WERI-Rb-1 (cell line): ENCODE measurements at regions not wholly inside any gene's neighbourhood (a gene's known extent, or its start where the extent isn't known, plus 50 kb on each side); places are given as distances from the start of the nearest gene placed in this dataset.

Source experiments
- DNase-seq: peaks from one replicate; pipeline ENCODE4 v3.0.0-alpha.2; 2020
- H3K27ac ChIP-seq: fragments of 250-450 bp; sonication (Bioruptor Pico); 2 replicates; pipeline ENCODE4 v1.5.1; 2020; ENCODE audit warnings: mild to moderate bottlenecking, moderate library complexity
- H3K27me3 ChIP-seq: fragments of 250-450 bp; sonication (Bioruptor Pico); 2 replicates; pipeline ENCODE4 v1.5.1; 2021; ENCODE audit warnings: mild to moderate bottlenecking, low read depth, moderate library complexity; ENCODE audit not compliant: insufficient read depth, severe bottlenecking
- H3K36me3 ChIP-seq: fragments of 250-450 bp; sonication (Bioruptor Pico); 2 replicates; pipeline ENCODE4 v1.5.1; 2020; ENCODE audit warnings: mild to moderate bottlenecking, moderate library complexity
- H3K4me3 ChIP-seq: 2 replicates; pipeline ENCODE4 v1.5.1; 2011; ENCODE audit warnings: low read depth, mild to moderate bottlenecking, control low read depth, low read length
- H3K9me3 ChIP-seq: fragments of 250-450 bp; sonication (Bioruptor Pico); 2 replicates; pipeline ENCODE4 v1.5.1; 2021; ENCODE audit warnings: mild to moderate bottlenecking, moderate library complexity; ENCODE audit not compliant: severe bottlenecking
- TF ChIP-seq, protein P1 (sequence below): IDR thresholded peaks from 2 replicates; pipeline ENCODE4 v1.5.1; 2011; ENCODE audit warnings: low read depth, mild to moderate bottlenecking, control low read depth, inconsistent platforms, low read length

DNA sequence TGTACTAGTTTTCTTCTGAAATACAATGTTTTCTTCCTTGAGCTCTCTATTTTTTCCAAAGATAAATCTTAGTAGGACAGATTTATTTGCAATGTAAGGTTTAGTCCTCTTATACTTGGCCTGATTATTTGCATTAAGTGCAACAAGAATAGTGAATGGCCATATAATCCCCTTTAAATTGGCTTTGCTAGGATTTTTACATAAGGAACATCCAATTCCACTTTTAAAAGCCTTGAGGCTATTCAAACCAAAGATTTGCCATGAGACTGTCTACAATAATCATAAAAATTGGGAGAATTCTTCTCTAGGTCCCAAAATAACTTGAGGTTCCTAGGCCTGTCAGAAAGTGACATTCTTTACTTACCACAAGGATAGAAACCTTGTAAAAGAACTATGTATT is 128.6 kb upstream of the THSD7A start:
- H3K27me3 ChIP-seq, result no peaks in the 10 kb centered on the region
- H3K36me3 ChIP-seq, result no peaks in the 10 kb centered on the region
- TF ChIP-seq, protein P1, sequence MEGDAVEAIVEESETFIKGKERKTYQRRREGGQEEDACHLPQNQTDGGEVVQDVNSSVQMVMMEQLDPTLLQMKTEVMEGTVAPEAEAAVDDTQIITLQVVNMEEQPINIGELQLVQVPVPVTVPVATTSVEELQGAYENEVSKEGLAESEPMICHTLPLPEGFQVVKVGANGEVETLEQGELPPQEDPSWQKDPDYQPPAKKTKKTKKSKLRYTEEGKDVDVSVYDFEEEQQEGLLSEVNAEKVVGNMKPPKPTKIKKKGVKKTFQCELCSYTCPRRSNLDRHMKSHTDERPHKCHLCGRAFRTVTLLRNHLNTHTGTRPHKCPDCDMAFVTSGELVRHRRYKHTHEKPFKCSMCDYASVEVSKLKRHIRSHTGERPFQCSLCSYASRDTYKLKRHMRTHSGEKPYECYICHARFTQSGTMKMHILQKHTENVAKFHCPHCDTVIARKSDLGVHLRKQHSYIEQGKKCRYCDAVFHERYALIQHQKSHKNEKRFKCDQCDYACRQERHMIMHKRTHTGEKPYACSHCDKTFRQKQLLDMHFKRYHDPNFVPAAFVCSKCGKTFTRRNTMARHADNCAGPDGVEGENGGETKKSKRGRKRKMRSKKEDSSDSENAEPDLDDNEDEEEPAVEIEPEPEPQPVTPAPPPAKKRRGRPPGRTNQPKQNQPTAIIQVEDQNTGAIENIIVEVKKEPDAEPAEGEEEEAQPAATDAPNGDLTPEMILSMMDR, result no peak
- no peak overlapping the region for H3K4me3 ChIP-seq
- no peaks in the 10 kb centered on the region for H3K9me3 ChIP-seq
- DNase-seq, result no peak
- no peak overlapping the region for H3K27ac ChIP-seq

DNA sequence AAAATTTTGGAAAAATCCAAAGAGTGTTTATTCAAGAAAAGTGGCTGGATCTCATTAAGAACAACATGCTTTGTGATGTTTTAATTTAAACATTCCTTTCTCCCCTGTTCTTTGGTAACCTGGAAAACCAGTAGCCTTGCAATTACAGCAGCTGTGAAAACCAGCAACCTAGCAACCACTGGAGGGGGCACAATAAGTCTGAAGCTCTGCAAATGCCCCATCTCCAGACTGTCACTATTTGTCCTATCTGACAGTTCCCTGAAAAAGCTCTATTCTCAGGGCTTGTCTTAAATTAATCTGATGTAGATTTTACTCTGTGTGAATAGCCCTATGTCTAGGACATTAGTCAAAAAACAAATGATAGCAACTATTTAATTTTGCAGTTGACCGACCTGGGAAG is 137.6 kb upstream of the THSD7A start:
- DNase-seq, result no peak
- no peaks in the 10 kb centered on the region for H3K9me3 ChIP-seq
- no peaks in the 10 kb centered on the region for H3K36me3 ChIP-seq
- H3K4me3 ChIP-seq, result no peak overlapping the region
- no peaks in the 10 kb centered on the region for H3K27me3 ChIP-seq
- TF ChIP-seq, protein P1, result no peak
- no peak overlapping the region for H3K27ac ChIP-seq

DNA sequence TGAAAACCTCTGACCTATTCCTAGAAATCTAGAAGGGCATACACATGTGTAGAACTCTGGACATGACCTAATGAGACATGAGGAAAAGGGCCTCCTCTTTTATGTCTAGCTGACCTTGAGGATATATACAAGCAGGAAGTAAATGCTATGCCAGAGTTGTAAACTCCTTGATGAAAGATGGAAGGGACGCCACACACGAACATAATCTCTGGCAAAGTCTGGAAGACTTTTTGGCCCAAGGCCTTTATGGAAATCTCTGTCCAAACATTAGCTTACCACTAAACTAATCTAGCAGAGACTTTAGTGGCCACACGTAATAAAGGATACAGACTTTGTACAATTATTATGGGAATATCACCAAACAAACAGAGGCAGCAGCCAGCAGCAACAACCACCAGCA is 138.1 kb upstream of the THSD7A start:
- Histone ChIP-seq H3K9me3 (no peaks in the 10 kb centered on the region), H3K27me3 (no peaks in the 10 kb centered on the region), H3K4me3 (no peak overlapping the region), H3K36me3 (no peaks in the 10 kb centered on the region), H3K27ac (no peak overlapping the region)
- DNase-seq, result no peak
- TF ChIP-seq, protein P1, result no peak

DNA sequence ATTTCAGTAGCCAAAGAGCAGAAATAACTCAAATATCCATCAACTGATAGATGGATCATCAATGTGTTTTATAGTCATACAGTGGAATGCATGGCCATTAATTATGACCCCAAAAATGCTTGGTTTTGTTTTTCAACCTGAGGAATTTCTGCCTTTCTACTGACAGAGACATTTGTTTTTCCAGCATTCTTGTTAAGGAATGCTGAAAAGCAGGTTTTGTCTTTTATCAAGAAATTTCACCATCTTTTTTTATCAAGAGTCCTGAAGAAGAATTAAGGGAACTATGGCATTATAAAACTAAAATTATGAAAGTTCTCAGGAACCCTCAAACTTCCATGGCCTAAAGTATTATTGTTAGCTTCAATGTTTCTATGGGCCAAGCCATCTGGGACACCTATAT is 153.4 kb upstream of the THSD7A start:
- no peak overlapping the region for H3K27ac ChIP-seq
- no peaks in the 10 kb centered on the region for H3K9me3 ChIP-seq
- DNase-seq, result no peak
- TF ChIP-seq, protein P1, result no peak
- H3K27me3 ChIP-seq, result no peaks in the 10 kb centered on the region
- no peak overlapping the region for H3K4me3 ChIP-seq
- no peaks in the 10 kb centered on the region for H3K36me3 ChIP-seq

DNA sequence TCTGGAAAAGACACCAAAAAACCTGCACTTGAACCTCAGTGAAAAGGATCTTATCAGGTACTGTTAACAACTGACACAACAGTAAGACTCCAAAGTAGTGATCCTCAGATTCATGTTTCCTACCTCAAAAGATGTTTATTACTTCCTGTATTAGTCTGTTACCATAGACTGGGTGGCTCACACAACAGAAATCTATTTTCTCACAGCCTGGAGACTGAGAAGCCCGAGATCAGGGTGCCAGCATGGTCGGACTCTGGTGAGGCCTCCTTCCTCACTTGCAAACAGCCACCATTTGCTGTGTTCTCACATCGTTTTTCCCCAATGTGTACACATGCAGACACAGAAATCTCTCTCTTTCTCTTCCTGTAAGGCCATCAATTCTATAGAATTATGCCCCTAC is 154.0 kb upstream of the THSD7A start:
- no peaks in the 10 kb centered on the region for H3K27me3 ChIP-seq
- TF ChIP-seq, protein P1, result no peak

DNA sequence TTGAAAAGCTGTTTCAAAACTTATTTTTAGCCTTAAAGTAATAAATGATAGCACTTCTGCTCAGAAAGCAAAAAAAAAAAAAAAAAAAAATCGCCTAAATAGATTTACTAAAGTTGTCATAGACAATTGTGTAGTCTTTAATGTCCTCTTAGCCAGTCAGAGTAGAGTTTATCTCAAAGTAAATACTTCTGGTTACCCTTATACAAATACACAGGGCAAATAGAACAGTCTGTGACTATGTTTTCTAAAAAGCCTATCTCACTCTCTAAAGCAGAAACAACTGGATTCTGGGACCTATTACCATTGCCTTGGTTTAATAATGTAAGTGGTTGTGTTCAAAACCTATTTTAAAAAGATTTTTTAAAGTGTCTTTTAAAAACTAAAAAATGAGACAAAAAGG is 156.2 kb upstream of the THSD7A start:
- DNase-seq, result no peak
- H3K36me3 ChIP-seq, result no peaks in the 10 kb centered on the region
- TF ChIP-seq, protein P1, result no peak
- H3K27ac ChIP-seq, result no peak overlapping the region
- H3K4me3 ChIP-seq, result no peak overlapping the region
- no peaks in the 10 kb centered on the region for H3K9me3 ChIP-seq
- no peaks in the 10 kb centered on the region for H3K27me3 ChIP-seq

More for the DNA sequence above, 154.0 kb upstream of the THSD7A start:
- Histone ChIP-seq H3K9me3 (no peaks in the 10 kb centered on the region), H3K4me3 (no peak overlapping the region), H3K36me3 (no peaks in the 10 kb centered on the region), H3K27ac (no peak overlapping the region)
- DNase-seq, result no peak
